ENCODE measurements at regions not wholly inside any gene's neighbourhood (a gene's known extent, or its start where the extent isn't known, plus 50 kb on each side); places are given as distances from the start of the nearest gene placed in this dataset.

- no peak for FAIRE-seq
Measured at GRCh38 chr11:45435706-45436105, 149.6 kb upstream of the SYT13 start.

- FAIRE-seq: no peak
Measured at GRCh38 chr11:45432910-45433309, 146.8 kb upstream of the SYT13 start.

GRCh38 chr11:45432100-45432499 is 146.0 kb upstream of the SYT13 start:
- no peak for FAIRE-seq

GRCh38 chr11:45431046-45432018 is 145.2 kb upstream of the SYT13 start:
- FAIRE-seq: no peak

- FAIRE-seq: no peak
Measured at GRCh38 chr11:45430361-45430760, 144.2 kb upstream of the SYT13 start.

GRCh38 chr11:45429719-45430118 is 143.6 kb upstream of the SYT13 start:
- FAIRE-seq: no peak

GRCh38 chr11:45428541-45429230 is 142.5 kb upstream of the SYT13 start:
- no peak for FAIRE-seq

- FAIRE-seq: no peak
Measured at GRCh38 chr11:45428116-45428515, 142.0 kb upstream of the SYT13 start.

- FAIRE-seq: no peak
Measured at GRCh38 chr11:45424411-45425180, 138.5 kb upstream of the SYT13 start.

GRCh38 chr11:45423475-45424120 is 137.5 kb upstream of the SYT13 start:
- FAIRE-seq: no peak

GRCh38 chr11:45423036-45423435 is 136.9 kb upstream of the SYT13 start:
- no peak for FAIRE-seq

- FAIRE-seq: no peak
Measured at GRCh38 chr11:45414088-45414487, 127.9 kb upstream of the SYT13 start.

- FAIRE-seq: no peak
Measured at GRCh38 chr11:45413156-45413858, 127.2 kb upstream of the SYT13 start.

GRCh38 chr11:45412521-45412920 is 126.4 kb upstream of the SYT13 start:
- no peak for FAIRE-seq

- no peak for FAIRE-seq
Measured at GRCh38 chr11:45412051-45412471, 125.9 kb upstream of the SYT13 start.

- no peak for FAIRE-seq
Measured at GRCh38 chr11:45411228-45411946, 125.2 kb upstream of the SYT13 start.

- FAIRE-seq: no peak
Measured at GRCh38 chr11:45410391-45411227, 124.5 kb upstream of the SYT13 start.

- no peak for FAIRE-seq
Measured at GRCh38 chr11:45409587-45409986, 123.4 kb upstream of the SYT13 start.

GRCh38 chr11:45407226-45407625 is 121.1 kb upstream of the SYT13 start:
- no peak for FAIRE-seq

All from endometrium (tissue), 2 donors.